H1 (cell line): ENCODE measurements at regions not wholly inside any gene's neighbourhood (a gene's known extent, or its start where the extent isn't known, plus 50 kb on each side); places are given as distances from the start of the nearest gene placed in this dataset.

Source experiments
- CTCF ChIA-PET: fragments of 300-600 bp; sonication (Branson Sonifier 250); formaldehyde crosslinking; loops from one replicate; lab custom pipeline; 2021; ENCODE audit not compliant: partially characterized antibody; lab: Charles Lee
- POLR2A ChIA-PET: fragments of 300-600 bp; sonication (Branson Sonifier 250); formaldehyde crosslinking; loops from one replicate; lab custom pipeline; 2021; ENCODE audit warnings: inconsistent platforms; ENCODE audit not compliant: partially characterized antibody; lab: Charles Lee
- DNase-seq, 2 experiments: peaks; one replicate each; pipeline versions ENCODE4 v3.0.0 to v3.0.0-alpha.2; 2010 to 2022; ENCODE audit warnings: low spot score in 2 of 2, low read depth in 1 of 2, mixed read lengths in 1 of 2
- FAIRE-seq: peaks from 2 replicates; lab custom pipeline; 2011; peaks lifted over from hg19 to GRCh38; lab: Jason Lieb, UNC
- H2AFZ ChIP-seq: 2 replicates; pipeline ENCODE4 v1.8.1; 2012; ENCODE audit warnings: low read length, inconsistent platforms
- H2AK5ac ChIP-seq: 2 replicates; pipeline ENCODE4 v1.6.1; 2013; ENCODE audit warnings: low read depth, low read length
- H2BK120ac ChIP-seq: replicated peaks from 2 replicates; pipeline ENCODE3; 2013; ENCODE audit warnings: low read depth, low read length, inconsistent platforms
- H2BK12ac ChIP-seq: 2 replicates; pipeline ENCODE4 v1.6.1; 2013; ENCODE audit warnings: low read depth, low read length
- H2BK15ac ChIP-seq: 2 replicates; pipeline ENCODE4 v1.6.1; 2013; ENCODE audit warnings: low read length
- H2BK20ac ChIP-seq: 2 replicates; pipeline ENCODE4 v1.6.1; 2013; ENCODE audit warnings: low read length
- H2BK5ac ChIP-seq: 2 replicates; pipeline ENCODE4 v1.6.1; 2013; ENCODE audit warnings: low read depth, low read length
- H3K14ac ChIP-seq: 2 replicates; pipeline ENCODE4 v1.6.1; 2013; ENCODE audit warnings: inconsistent platforms; ENCODE audit not compliant: insufficient read length
- H3K18ac ChIP-seq: 2 replicates; pipeline ENCODE4 v1.6.1; 2013; ENCODE audit warnings: low read length; ENCODE audit errors: extremely low read depth
- H3K23ac ChIP-seq: 2 replicates; pipeline ENCODE4 v1.6.1; 2013; ENCODE audit warnings: inconsistent platforms; ENCODE audit not compliant: insufficient read length
- H3K23me2 ChIP-seq: 2 replicates; pipeline ENCODE4 v1.6.1; 2013; ENCODE audit warnings: low read depth, low read length
- H3K27ac ChIP-seq: 2 replicates; pipeline ENCODE4 v1.6.1; 2011; ENCODE audit warnings: low read depth, low read length, inconsistent platforms
- H3K27me3 ChIP-seq, 4 experiments: replicated peaks in 1 of 4; 1 replicate in 1 of 4; 2 replicates in 3 of 4; pipeline versions ENCODE4 v1.6.1 to v1.8.1; 2011 to 2013; ENCODE audit warnings: low read length in 3 of 4, mild to moderate bottlenecking in 3 of 4, inconsistent platforms in 2 of 4, mixed read lengths in 2 of 4, moderate library complexity in 1 of 4; ENCODE audit not compliant: control insufficient read depth in 3 of 4, insufficient read depth in 3 of 4; ENCODE audit errors: extremely low read depth in 1 of 4
- H3K36me3 ChIP-seq, 4 experiments: 2 replicates each; pipeline versions ENCODE4 v1.6.1 to v1.8.1; 2011 to 2013; ENCODE audit warnings: mild to moderate bottlenecking in 4 of 4, low read length in 3 of 4, moderate library complexity in 2 of 4, control low read depth in 1 of 4, inconsistent platforms in 1 of 4; ENCODE audit not compliant: insufficient read depth in 4 of 4, control insufficient read depth in 2 of 4
- H3K4ac ChIP-seq: replicated peaks from 2 replicates; pipeline ENCODE3; 2013; ENCODE audit warnings: low read length, low read depth, mixed read lengths, inconsistent platforms; ENCODE audit not compliant: insufficient read length
- H3K4me1 ChIP-seq, 4 experiments: replicated peaks in 1 of 4; 1 replicate in 1 of 4; 2 replicates in 3 of 4; pipeline versions ENCODE4 v1.6.1 to v1.8.1; 2011 to 2013; ENCODE audit warnings: low read length in 3 of 4, inconsistent platforms in 2 of 4, mixed read lengths in 1 of 4; ENCODE audit not compliant: insufficient read depth in 4 of 4, control insufficient read depth in 3 of 4
- H3K4me2 ChIP-seq, 2 experiments: 2 replicates each; pipeline versions ENCODE4 v1.6.1 to v1.8.1; 2011 to 2013; ENCODE audit warnings: low read depth in 2 of 2, low read length in 2 of 2, control low read depth in 1 of 2, inconsistent platforms in 1 of 2, mild to moderate bottlenecking in 1 of 2; ENCODE audit not compliant: insufficient read depth in 1 of 2
- H3K4me3 ChIP-seq, 4 experiments: fragments of 200-600, 300-600 bp in 1 of 4; sonication (generic), shearing (Covaris generic), sonication (Bioruptor Twin) in 1 of 4; 2 replicates each; pipeline versions ENCODE4 v1.5.1 to v1.8.1; 2011 to 2016; ENCODE audit warnings: low read length in 4 of 4, low read depth in 3 of 4, control low read depth in 2 of 4, inconsistent platforms in 2 of 4, mild to moderate bottlenecking in 2 of 4, mixed read lengths in 1 of 4, moderate library complexity in 1 of 4; ENCODE audit not compliant: insufficient read depth in 2 of 4; ENCODE audit errors: extremely low read depth in 1 of 4
- H3K56ac ChIP-seq: replicated peaks from 2 replicates; pipeline ENCODE3; 2013; ENCODE audit warnings: low read depth, mild to moderate bottlenecking, mixed read lengths, low read length, inconsistent platforms; ENCODE audit not compliant: insufficient read length
- H3K79me1 ChIP-seq: 2 replicates; pipeline ENCODE4 v1.6.1; 2013; ENCODE audit warnings: low read depth, low read length, control low read depth
- H3K79me2 ChIP-seq, 2 experiments: 2 replicates each; pipeline versions ENCODE4 v1.6.1 to v1.8.1; 2012 to 2013; ENCODE audit warnings: low read length in 2 of 2, mild to moderate bottlenecking in 2 of 2, inconsistent platforms in 1 of 2; ENCODE audit not compliant: insufficient read depth in 2 of 2, control insufficient read depth in 1 of 2
- H3K9ac ChIP-seq, 4 experiments: replicated peaks in 1 of 4; 1 replicate in 1 of 4; 2 replicates in 3 of 4; pipeline versions ENCODE4 v1.6.1 to v1.8.1; 2011 to 2013; ENCODE audit warnings: low read depth in 3 of 4, low read length in 3 of 4, control low read depth in 2 of 4, mild to moderate bottlenecking in 2 of 4, moderate library complexity in 2 of 4, inconsistent platforms in 1 of 4; ENCODE audit errors: extremely low read depth in 1 of 4
- H3K9me3 ChIP-seq, 2 experiments: 2 replicates each; pipeline versions ENCODE4 v1.6.1 to v1.8.1; 2012 to 2013; ENCODE audit warnings: mild to moderate bottlenecking in 2 of 2, moderate library complexity in 2 of 2, control low read depth in 1 of 2, inconsistent platforms in 1 of 2, low read depth in 1 of 2, low read length in 1 of 2, mixed read lengths in 1 of 2; ENCODE audit not compliant: insufficient read depth in 2 of 2
- H4K20me1 ChIP-seq, 2 experiments: replicated peaks in 1 of 2; 2 replicates each; pipeline versions ENCODE3 to v1.8.1; 2011 to 2013; ENCODE audit warnings: inconsistent platforms in 2 of 2, low read length in 2 of 2, mild to moderate bottlenecking in 1 of 2; ENCODE audit not compliant: insufficient read depth in 2 of 2, control insufficient read depth in 1 of 2
- H4K5ac ChIP-seq: 2 replicates; pipeline ENCODE4 v1.6.1; 2013; ENCODE audit warnings: low read length, low read depth, mixed read lengths, inconsistent platforms; ENCODE audit not compliant: insufficient read length
- H4K8ac ChIP-seq: 2 replicates; pipeline ENCODE4 v1.8.0; 2013; ENCODE audit warnings: mild to moderate bottlenecking, moderate library complexity, low read length, inconsistent platforms; ENCODE audit not compliant: insufficient read depth; ENCODE audit errors: extremely low read depth
- H4K91ac ChIP-seq: replicated peaks from 2 replicates; pipeline ENCODE3; 2013; ENCODE audit warnings: low read length, mixed read lengths, inconsistent platforms; ENCODE audit not compliant: insufficient read length
- BACH1 ChIP-seq: IDR thresholded peaks from 2 replicates; pipeline ENCODE4 v1.6.1; 2012; ENCODE audit warnings: low read length, improper control_type of control experiment
- CHD2 ChIP-seq: IDR thresholded peaks from 2 replicates; pipeline ENCODE4 v1.6.1; 2012; ENCODE audit warnings: low read length, improper control_type of control experiment
- E2F6 ChIP-seq: IDR thresholded peaks from 2 replicates; pipeline ENCODE4 v1.6.1; 2012; ENCODE audit warnings: inconsistent platforms
- GABPA ChIP-seq: IDR thresholded peaks from 2 replicates; pipeline ENCODE4 v1.6.1; 2011; ENCODE audit warnings: mild to moderate bottlenecking, low read length, moderate library complexity, borderline replicate concordance; ENCODE audit not compliant: insufficient read depth
- GTF2F1 ChIP-seq: IDR thresholded peaks from 2 replicates; pipeline ENCODE4 v1.6.1; 2012; ENCODE audit warnings: low read depth, low read length, improper control_type of control experiment, borderline replicate concordance
- HDAC2 ChIP-seq, 2 experiments: fragments of 300-600 bp in 1 of 2; sonication (generic) in 1 of 2; IDR thresholded peaks; 2 replicates each; pipeline ENCODE4 v1.6.1; 2011 to 2012; ENCODE audit warnings: low read depth in 2 of 2, low read length in 2 of 2, mild to moderate bottlenecking in 2 of 2, moderate library complexity in 2 of 2, borderline replicate concordance in 1 of 2, inconsistent platforms in 1 of 2
- HDAC6 ChIP-seq: IDR thresholded peaks from one replicate; pipeline ENCODE4 v1.7.1; 2012; ENCODE audit warnings: low read depth, mild to moderate bottlenecking, inconsistent platforms, low read length, moderate library complexity
- KDM5A ChIP-seq: fragments of 200-600 bp; IDR thresholded peaks from 2 replicates; pipeline ENCODE4 v1.7.1; 2012; ENCODE audit warnings: mild to moderate bottlenecking, low read length, inconsistent platforms, mixed read lengths
- POLR2A ChIP-seq, 2 experiments: IDR thresholded peaks; 1 replicate in 1 of 2; 2 replicates in 1 of 2; pipeline ENCODE4 v1.6.1; 2011; ENCODE audit warnings: low read depth in 2 of 2, low read length in 2 of 2, mild to moderate bottlenecking in 2 of 2; ENCODE audit errors: control extremely low read depth in 1 of 2
- RBBP5 ChIP-seq: IDR thresholded peaks from 2 replicates; pipeline ENCODE4 v1.7.1; 2012; ENCODE audit warnings: low read depth, mild to moderate bottlenecking, inconsistent platforms, low read length, moderate library complexity, borderline replicate concordance
- RFX5 ChIP-seq: IDR thresholded peaks from 2 replicates; pipeline ENCODE4 v1.6.1; 2011; ENCODE audit warnings: low read depth, low read length, improper control_type of control experiment, borderline replicate concordance
- TAF1 ChIP-seq: IDR thresholded peaks from 2 replicates; pipeline ENCODE4 v1.6.1; 2011; ENCODE audit warnings: mild to moderate bottlenecking, low read depth, low read length
- WGBS, 2 experiments: shearing (Covaris generic) in 1 of 2; methylation state at CpG; one replicate each; pipeline versions ENCODE4 v1.1.6 to v1.1.7; 2013 to 2015; ENCODE audit warnings: low lambda C conversion rate in 2 of 2, mixed read lengths in 2 of 2, inconsistent platforms in 1 of 2, low coverage in 1 of 2, missing lambda C conversion rate in 1 of 2; ENCODE audit not compliant: insufficient replicate concordance in 2 of 2, insufficient coverage in 1 of 2, insufficient read length in 1 of 2; ENCODE audit errors: extremely low coverage in 1 of 2, missing lambda C conversion rate in 1 of 2; 5-methylcytosine and 5-hydroxymethylcytosine counted together

GRCh38 chrX:39439906-39440798 is 638.9 kb downstream of the MID1IP1 start:
- H3K18ac ChIP-seq = no peak overlapping the region
- FAIRE-seq = no peak
- TF ChIP-seq CHD2 = no peak
- no peak for TF ChIP-seq KDM5A
- TF ChIP-seq HDAC2 (IDR thresholded peaks at IDR 0.05; ENCODE audit: borderline replicate concordance in 1 of 2, low read depth in 2 of 2, low read length in 2 of 2) = no peak
- no peak for TF ChIP-seq BACH1
- TF ChIP-seq GTF2F1 = no peak
- TF ChIP-seq GABPA = no peak
- no peak for TF ChIP-seq E2F6
- no peak for TF ChIP-seq RFX5
- TF ChIP-seq POLR2A (IDR thresholded peaks at IDR 0.05; ENCODE audit: control extremely low read depth in 1 of 2, low read depth in 2 of 2, low read length in 2 of 2) = no peak
- TF ChIP-seq TAF1 = no peak
- no peak for TF ChIP-seq RBBP5
- no peak for TF ChIP-seq HDAC6

More at GRCh38 chrX:39439906-39440798, 638.9 kb downstream of the MID1IP1 start:
- no peak overlapping the region for H3K14ac ChIP-seq
- no peaks in the 10 kb centered on the region for H3K79me2 ChIP-seq
- H3K4me2 ChIP-seq = no peak overlapping the region
- no peaks in the 10 kb centered on the region for H4K20me1 ChIP-seq
- no peak overlapping the region for H4K91ac ChIP-seq
- H2BK5ac ChIP-seq = no peak overlapping the region
- no peak overlapping the region for H3K4me3 ChIP-seq
- H2BK120ac ChIP-seq = no peak overlapping the region
- POLR2A ChIA-PET = no interaction called here
- H2BK15ac ChIP-seq = no peak overlapping the region
- H3K23me2 ChIP-seq = no peaks in the 10 kb centered on the region
- no peaks in the 10 kb centered on the region for H3K27me3 ChIP-seq
- H3K27ac ChIP-seq = no peak overlapping the region
- H3K9ac ChIP-seq = no peak overlapping the region
- no peak overlapping the region for H2BK20ac ChIP-seq
- H3K4me1 ChIP-seq = no peaks in the 10 kb centered on the region
- 86% methylated on average over 8 of the region's 11 CpGs; no CpG with 5 or more reads in 1 of the 2 experiments for WGBS, 2 experiments
- H2BK12ac ChIP-seq = no peak overlapping the region
- no peak overlapping the region for H2AFZ ChIP-seq
- no peak overlapping the region for H2AK5ac ChIP-seq
- no peaks in the 10 kb centered on the region for H3K9me3 ChIP-seq
- CTCF ChIA-PET = interaction anchor here (0.9 kb wide), 1 partner anchor 311 kb away, joined by 3 read pairs; no protein-coding TSS in a partner anchor
- no peak overlapping the region; the same call in 1 of the 2 replicates for H4K8ac ChIP-seq
- H3K4ac ChIP-seq = no peak overlapping the region
- no peak overlapping the region for H3K23ac ChIP-seq
- no peak for DNase-seq
- H3K56ac ChIP-seq = no peak overlapping the region
- H3K79me1 ChIP-seq = no peaks in the 10 kb centered on the region
- H4K5ac ChIP-seq = no peak overlapping the region
- H3K36me3 ChIP-seq = no peaks in the 10 kb centered on the region
